ENCODE measurements at regions not wholly inside any gene's neighbourhood (a gene's known extent, or its start where the extent isn't known, plus 50 kb on each side); places are given as distances from the start of the nearest gene placed in this dataset.

DNA sequence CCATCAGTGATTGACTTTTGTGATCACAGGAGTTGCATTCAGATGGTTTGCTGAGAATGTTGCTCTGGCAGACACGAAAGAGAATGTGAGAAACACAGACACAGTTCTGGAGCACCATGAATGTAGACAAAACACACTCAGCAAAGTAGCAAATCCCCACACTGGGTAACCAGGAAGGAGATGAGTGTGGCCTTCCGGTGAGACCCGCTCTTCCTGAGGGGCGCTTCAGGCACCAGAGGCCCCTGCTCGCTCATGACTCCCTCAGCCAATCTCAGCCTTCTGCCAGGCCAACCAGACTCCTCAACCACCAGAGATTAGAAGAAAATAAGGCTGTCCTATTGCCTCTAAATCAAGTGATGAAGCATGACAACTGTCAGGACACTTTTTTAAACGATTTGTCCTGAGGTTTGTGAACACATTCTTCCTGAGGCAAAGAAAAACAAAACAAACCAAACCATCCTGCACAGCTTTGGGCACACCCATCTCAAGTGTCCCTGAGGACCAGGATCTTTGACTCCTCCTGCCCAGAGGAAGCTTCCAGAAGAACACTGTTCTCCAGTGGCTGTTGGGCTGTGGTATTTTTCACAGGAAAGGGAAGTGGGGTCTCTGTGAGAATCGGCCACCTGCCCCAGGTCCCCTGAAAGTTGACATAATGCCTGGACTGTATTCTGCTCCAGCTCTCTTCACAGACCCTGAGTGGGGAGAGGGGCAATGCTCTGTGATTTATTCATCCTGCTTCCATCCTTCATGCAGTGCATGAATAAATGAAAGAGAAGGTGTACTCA, 152.8 kb downstream of the BCL11A start:
- no peak for DNase-seq

- DNase-seq = no peak
Measured at GRCh38 chr2:60394463-60394862, 159.0 kb downstream of the BCL11A start.

DNA sequence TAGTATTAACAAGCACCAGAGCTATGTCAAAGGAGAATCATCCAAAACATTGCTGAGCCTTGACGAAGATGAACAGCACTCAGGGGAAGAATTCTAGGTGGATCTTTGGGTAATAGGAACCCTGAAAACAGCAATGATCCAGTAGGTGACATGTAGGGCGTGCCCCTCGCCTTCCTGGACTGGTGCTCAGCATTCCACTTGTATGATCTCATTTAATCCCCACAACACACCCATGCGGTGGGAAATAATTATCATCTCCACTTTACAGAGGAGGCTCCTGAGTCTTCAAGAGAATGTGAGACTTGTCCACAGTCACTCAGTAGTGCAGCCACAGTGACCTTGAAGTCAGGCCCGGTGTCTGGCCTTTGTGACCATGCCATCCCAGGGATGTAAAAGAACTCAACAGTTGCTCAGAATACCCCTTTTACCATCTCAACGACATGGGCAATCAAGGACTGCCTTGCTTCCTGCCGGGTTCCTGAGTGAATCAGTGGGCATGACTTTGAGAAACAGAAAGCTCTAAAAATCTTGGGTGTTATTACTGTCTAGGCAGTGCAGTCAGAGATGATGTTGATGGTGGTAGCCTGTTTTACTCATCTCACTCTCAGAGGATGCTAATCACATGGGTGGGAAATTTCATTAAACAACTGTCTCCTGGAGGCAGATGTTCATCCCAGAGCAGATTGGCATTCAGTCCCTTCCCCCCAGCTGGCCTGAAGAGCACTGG, 161.6 kb downstream of the BCL11A start:
- DNase-seq = no peak

- no peak for DNase-seq
Measured at GRCh38 chr2:60391230-60391629, 162.2 kb downstream of the BCL11A start.

DNA sequence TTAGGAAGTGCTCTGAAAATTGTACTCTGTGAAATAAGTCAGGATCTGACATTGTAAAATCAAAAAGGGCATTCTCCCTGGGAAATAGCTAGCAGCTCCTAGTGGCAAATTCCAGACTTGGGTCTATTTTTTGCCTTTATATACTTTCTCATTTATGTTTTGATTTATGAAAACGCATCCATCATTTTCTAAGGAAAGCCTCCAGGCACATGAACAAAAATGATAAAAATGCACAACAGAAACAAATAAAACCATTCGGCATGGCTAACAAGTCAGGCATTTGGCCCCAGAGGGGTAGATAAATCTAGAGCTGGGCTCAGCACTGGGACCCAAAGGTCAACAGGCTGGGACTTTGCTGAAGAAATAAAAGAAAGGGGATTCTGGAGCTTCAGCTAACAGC, 167.0 kb downstream of the BCL11A start:
- no peak for DNase-seq

GRCh38 chr2:60385648-60386047, 167.8 kb downstream of the BCL11A start:
- no peak for DNase-seq

- DNase-seq = no peak
Measured at GRCh38 chr2:60383401-60384143, 169.9 kb downstream of the BCL11A start.

DNA sequence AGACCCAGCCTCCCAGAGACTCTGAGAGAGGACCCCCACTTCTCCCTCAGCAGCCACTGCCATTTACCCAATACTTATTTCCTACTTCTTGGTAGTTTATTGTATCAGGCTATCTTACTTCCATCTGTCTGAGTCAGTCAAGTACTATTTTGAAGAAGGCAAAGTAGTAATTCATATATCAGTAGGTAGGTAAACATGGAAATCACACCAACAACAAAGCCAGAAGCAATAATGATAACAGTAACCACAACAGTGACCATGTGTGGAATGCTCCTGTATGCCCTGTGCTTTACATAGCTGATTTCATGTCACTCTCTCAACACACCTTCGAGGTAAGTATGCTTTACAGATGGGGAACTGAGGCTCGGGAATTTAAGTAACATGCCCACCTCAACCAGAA, 173.0 kb downstream of the BCL11A start:
- DNase-seq = no peak

DNA sequence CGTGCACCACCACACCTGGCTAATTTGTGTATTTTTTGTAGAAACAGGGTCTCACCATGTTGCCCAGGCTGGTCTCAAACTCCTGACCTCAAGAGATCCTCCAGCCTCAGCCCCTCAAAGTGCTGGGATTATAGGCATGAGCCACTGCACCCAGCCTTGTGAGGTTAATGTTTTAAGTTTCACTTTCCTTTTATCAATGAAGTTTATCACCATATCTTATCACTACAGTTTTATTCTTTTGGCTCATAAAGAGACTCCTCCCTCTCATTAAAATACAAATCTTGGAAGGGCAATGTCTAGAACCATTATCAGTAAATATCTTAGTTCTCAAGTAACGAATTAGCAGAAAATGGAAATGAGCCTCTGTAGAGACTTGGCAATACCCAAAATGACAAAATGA, 173.8 kb downstream of the BCL11A start:
- no peak for DNase-seq

DNA sequence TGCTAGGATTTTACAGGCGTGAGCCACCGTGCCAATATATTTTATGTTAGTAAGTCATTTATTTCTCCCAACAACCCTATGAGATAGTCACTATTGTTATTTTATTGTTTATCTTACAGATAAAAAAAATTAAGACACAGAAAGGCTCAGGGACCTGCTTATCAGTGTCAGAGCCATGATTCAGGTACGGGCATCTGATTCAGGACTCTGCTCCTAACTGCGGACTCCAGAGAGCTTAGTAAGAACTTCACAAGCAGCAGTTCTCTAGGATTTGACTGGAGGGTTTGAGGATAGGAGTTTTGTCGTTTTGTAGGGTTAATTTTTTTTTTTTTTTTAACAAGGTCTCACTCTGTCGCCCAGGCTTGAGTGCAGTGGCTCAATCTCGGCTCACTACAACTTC, 174.2 kb downstream of the BCL11A start:
- no peak for DNase-seq

- no peak for DNase-seq
Measured at GRCh38 chr2:60377825-60378224, 175.6 kb downstream of the BCL11A start.

- no peak for DNase-seq
Measured at GRCh38 chr2:60376252-60376651, 177.2 kb downstream of the BCL11A start.

DNA sequence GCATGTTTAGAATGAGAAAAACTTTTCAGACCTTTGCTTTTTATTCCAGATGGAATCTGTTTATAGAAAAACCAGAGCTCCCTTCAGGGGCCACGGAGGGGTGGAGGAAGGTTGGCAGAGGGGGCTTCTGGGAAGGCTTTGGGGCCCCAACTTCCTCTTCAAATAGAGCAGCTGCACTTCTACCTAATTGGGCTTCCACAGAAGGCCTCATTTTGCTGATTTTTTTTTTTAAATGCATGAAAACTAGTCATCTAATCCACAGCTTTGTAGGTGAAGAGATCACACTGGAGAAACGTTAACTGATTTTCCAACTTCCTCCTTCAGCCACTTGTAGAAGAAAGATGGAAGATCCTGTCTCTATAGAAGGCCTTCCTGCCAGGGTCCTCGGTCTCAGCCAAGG, 181.8 kb downstream of the BCL11A start:
- DNase-seq = no peak

- no peak for DNase-seq
Measured at GRCh38 chr2:60371219-60371618, 182.2 kb downstream of the BCL11A start.

- DNase-seq = no peak
Measured at GRCh38 chr2:60370814-60371213, 182.6 kb downstream of the BCL11A start.

- DNase-seq = no peak
Measured at GRCh38 chr2:60368456-60368855, 185.0 kb downstream of the BCL11A start.

DNA sequence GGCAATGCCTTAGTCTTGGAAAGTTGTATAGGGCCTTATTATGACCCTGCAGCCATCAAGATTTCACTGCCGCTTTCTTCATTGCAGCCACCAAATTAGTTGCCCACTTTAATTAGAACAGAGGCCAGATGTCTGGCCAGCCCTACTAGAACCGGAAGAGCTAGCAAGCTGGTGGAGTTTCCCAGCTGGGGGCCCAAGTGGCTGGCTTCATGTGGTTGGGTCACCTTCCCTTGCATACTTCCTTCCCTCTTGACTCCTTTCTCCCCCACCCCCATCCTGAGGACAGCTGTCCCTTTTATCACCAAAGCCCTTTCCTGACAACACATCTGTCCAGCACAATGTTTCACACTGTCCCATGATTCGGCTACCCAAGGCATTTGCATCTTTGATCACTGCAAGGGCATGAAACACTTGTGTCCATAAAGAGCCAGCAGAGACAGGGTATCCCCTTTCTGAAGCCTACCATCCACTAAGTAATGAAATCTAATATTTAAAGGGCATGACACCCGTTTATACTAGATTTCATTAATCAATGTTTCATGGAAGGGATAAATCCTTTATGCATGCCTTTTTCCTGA, 187.2 kb downstream of the BCL11A start:
- no peak for DNase-seq

- DNase-seq = no peak
Measured at GRCh38 chr2:60365556-60365955, 187.9 kb downstream of the BCL11A start.

GRCh38 chr2:60364491-60364890, 189.0 kb downstream of the BCL11A start:
- DNase-seq = no peak

DNA sequence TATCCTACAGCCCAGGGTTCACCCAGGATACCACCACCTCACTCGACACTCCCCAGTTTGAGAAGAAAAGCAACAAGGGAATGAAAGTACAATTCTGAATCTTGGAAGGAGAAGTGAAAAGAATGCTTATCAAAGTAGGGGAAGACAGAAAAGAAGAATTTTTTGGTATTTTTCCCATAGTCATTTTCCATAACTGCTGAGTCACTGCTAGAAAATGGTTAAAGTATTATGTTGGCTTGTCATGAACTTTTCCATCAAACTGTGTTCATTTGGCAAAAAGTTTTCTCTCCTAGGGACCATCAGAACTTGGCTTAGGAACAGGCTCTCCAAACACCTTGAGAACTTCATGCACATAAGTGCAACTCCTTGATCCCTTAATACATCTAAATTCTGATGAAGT, 192.0 kb downstream of the BCL11A start:
- no peak for DNase-seq

GRCh38 chr2:60359569-60359968, 193.9 kb downstream of the BCL11A start:
- DNase-seq = no peak

- no peak for DNase-seq
Measured at GRCh38 chr2:60358476-60358875, 195.0 kb downstream of the BCL11A start.

- no peak for DNase-seq
Measured at GRCh38 chr2:60357996-60358395, 195.5 kb downstream of the BCL11A start.

DNA sequence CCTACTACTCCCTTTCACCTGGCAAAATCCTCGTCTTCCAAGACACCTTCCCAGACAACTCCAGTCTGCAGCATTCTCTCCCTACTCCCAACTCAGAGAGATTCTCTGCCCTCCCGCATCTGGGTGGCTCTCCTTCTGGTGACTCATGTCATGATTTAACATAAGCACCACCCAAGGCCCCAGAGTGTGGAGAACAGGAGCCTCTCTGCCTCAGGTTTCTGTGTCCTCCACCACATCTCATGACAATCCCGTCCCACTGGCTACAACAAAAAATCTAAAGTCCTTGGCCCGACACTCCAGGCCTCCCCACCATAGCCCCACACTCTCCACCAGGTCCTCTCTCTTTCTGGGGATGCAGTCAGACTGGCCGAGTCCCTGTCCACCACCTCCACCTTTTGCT, 197.1 kb downstream of the BCL11A start:
- DNase-seq = no peak
